D721Med (cell line): ENCODE measurements at regions not wholly inside any gene's neighbourhood (a gene's known extent, or its start where the extent isn't known, plus 50 kb on each side); places are given as distances from the start of the nearest gene placed in this dataset.

Experiments
- DNase-seq: peaks from one replicate; pipeline ENCODE4 v3.0.0; 2011; ENCODE audit warnings: low spot score; ENCODE audit not compliant: insufficient read length
- FAIRE-seq: peaks from 2 replicates; lab custom pipeline; 2011; peaks lifted over from hg19 to GRCh38; lab: Jason Lieb, UNC
- CTCF ChIP-seq: IDR thresholded peaks from 2 replicates; pipeline ENCODE4 v1.5.1; 2012; ENCODE audit warnings: mild to moderate bottlenecking, control low read depth; ENCODE audit not compliant: insufficient read depth; ENCODE audit errors: missing control alignments

- no peak for DNase-seq
- no peak for TF ChIP-seq CTCF
- FAIRE-seq = no peak
Measured at GRCh38 chr2:792687-793086, 115.5 kb upstream of the TMEM18 start.

GRCh38 chr2:790634-791245, 113.5 kb upstream of the TMEM18 start:
- TF ChIP-seq CTCF = no peak
- DNase-seq = no peak
- no peak for FAIRE-seq

- TF ChIP-seq CTCF = no peak
- no peak for FAIRE-seq
Measured at GRCh38 chr2:790081-790480, 112.9 kb upstream of the TMEM18 start.

GRCh38 chr2:789529-789928, 112.3 kb upstream of the TMEM18 start:
- DNase-seq = no peak
- TF ChIP-seq CTCF = no peak
- no peak for FAIRE-seq

More at GRCh38 chr2:790081-790480, 112.9 kb upstream of the TMEM18 start:
- no peak for DNase-seq

DNA sequence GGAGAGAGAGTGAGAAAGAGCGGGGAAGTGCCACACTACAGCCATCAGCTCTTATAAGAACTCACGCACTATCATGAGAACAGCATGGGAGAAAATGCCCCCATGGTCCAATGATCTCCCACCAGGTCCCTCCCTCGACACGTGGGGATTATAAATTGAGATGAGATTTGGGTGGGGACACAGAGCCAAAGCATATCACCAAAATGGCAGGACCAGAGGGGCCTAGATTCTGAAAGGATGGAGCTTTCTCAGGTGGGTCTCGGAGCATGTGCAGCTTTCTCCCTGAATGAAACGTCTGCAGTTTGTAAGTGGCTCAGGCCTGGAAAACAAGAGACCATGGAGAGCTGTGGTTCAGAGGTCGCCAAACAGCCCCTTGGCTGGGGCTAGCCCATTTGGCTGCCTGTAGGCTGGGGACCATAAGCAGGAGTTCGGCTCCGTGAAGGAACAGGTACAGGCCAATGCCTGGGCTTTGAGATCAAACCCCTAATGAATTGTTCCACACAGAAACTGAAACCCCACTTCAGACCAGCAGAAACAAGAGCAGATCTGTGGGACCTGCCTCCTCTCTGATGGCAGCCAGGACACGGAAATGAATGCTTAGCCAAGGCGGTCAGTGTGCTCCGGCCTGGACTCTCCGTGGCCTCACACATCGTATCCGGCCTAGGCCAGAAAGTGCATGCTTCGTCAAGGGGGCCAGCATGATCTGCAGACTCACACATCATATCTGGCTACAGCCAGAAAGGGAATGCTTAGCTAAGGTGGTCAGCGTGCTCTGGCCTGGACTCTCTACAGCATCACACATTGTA, 111.2 kb upstream of the TMEM18 start:
- FAIRE-seq (no peak), DNase-seq (no peak)
- TF ChIP-seq CTCF = no peak

DNA sequence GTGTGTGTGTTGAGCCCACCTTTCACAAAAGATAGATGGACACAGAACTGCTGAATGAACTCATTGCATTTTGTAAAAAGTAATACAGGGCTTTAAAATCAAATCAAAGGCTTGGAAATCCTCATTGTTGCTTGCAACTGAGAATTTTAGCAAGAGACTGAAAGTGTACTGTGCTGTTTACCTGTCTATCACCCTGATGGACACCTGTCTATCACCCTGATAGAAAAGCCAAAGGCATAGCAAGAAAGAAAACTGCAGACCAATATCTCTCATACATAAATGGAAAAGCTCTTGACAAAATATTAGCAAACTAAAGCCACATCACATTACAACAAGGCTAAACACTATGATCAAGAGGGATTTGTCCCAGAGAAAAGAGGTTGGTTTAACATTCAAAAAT, 107.5 kb upstream of the TMEM18 start:
- TF ChIP-seq CTCF = no peak
- FAIRE-seq (no peak), DNase-seq (no peak)

DNA sequence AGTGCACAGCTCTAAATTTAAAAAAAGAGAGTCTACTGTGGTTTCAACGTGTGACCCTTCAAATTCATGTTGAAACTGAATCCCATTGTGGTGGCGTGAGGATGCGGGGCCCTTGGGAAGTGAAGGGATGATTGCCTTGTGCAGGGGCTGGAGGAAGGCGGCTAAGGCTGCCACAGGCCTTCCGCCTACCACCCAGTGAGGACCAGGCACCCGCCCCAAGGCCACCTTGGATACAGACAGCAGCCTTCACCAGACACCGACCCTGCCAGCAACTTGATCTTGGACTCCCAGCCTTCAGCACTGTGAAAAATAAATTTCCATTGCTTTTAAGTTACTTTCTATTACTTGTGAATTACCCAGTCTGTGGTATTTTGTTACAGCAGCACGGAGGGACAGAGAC, 103.4 kb upstream of the TMEM18 start:
- FAIRE-seq = no peak

More for the DNA sequence above, 103.4 kb upstream of the TMEM18 start:
- TF ChIP-seq CTCF = no peak
- no peak for DNase-seq
